Natural killer cell (primary cell): ENCODE measurements at regions not wholly inside any gene's neighbourhood (a gene's known extent, or its start where the extent isn't known, plus 50 kb on each side); places are given as distances from the start of the nearest gene placed in this dataset.

ENCODE experiments used
- ATAC-seq, 3 donors: fragments of 150-1000 bp in 2 of 3; fragments of 200-7000 bp in 1 of 3; cut with Tn5 transposase; 1 replicate in 1 of 3; 2 replicates in 2 of 3; pipeline ENCODE4 v1.10.0; 2021; ENCODE audit warnings: mild to moderate bottlenecking in 2 of 3, moderate library complexity in 2 of 3
- DNase-seq, 2 donors: peaks; one replicate each; pipeline versions ENCODE4 v3.0.0 to v3.0.0-alpha.2; 2013 to 2021; ENCODE audit warnings: mixed read lengths in 1 of 2
- H3K27ac ChIP-seq: one replicate; pipeline ENCODE4 v1.5.1; 2013; ENCODE audit warnings: mild to moderate bottlenecking, low read length
- H3K27me3 ChIP-seq: one replicate; pipeline ENCODE4 v1.6.1; 2013; ENCODE audit warnings: low read length; ENCODE audit not compliant: control insufficient read depth, insufficient read depth
- H3K36me3 ChIP-seq: one replicate; pipeline ENCODE4 v1.6.1; 2013; ENCODE audit warnings: low read length; ENCODE audit not compliant: control insufficient read depth, insufficient read depth
- H3K4me1 ChIP-seq: one replicate; pipeline ENCODE4 v1.6.1; 2013; ENCODE audit warnings: low read length; ENCODE audit not compliant: control insufficient read depth, insufficient read depth
- H3K4me3 ChIP-seq: one replicate; pipeline ENCODE4 v1.5.1; 2013; ENCODE audit warnings: low read length
- H3K9me3 ChIP-seq: one replicate; pipeline ENCODE4 v1.6.1; 2013; ENCODE audit warnings: low read length; ENCODE audit not compliant: control insufficient read depth, insufficient read depth
- H3K27ac Mint-ChIP-seq, 2 donors: one replicate each; pipeline ENCODE4 v1.8.0; 2022; ENCODE audit warnings: mild to moderate bottlenecking in 2 of 2, mixed read lengths in 2 of 2, moderate library complexity in 1 of 2
- H3K27me3 Mint-ChIP-seq, 2 donors: one replicate each; pipeline ENCODE4 v1.8.0; 2022; ENCODE audit warnings: low read depth in 2 of 2, mixed read lengths in 2 of 2
- H3K36me3 Mint-ChIP-seq: one replicate; pipeline ENCODE4 v1.8.0; 2022; ENCODE audit warnings: mixed read lengths
- H3K4me1 Mint-ChIP-seq, 2 donors: one replicate each; pipeline ENCODE4 v1.8.0; 2022; ENCODE audit warnings: mixed read lengths in 2 of 2
- H3K4me3 Mint-ChIP-seq: one replicate; pipeline ENCODE4 v1.8.0; 2022; ENCODE audit warnings: mild to moderate bottlenecking, moderate library complexity, mixed read lengths
- H3K9me3 Mint-ChIP-seq, 2 donors: one replicate each; pipeline ENCODE4 v1.8.0; 2022; ENCODE audit warnings: mixed read lengths in 2 of 2
- CTCF ChIP-seq: fragments of 200-600 bp; IDR thresholded peaks from one replicate; pipeline ENCODE4 v1.8.0; 2022; ENCODE audit warnings: antibody characterized with exemption
- WGBS: methylation state at CpG from one replicate; pipeline ENCODE4 v1.1.7; 2013; ENCODE audit warnings: missing lambda C conversion rate; ENCODE audit not compliant: insufficient coverage; 5-methylcytosine and 5-hydroxymethylcytosine counted together
- intact Hi-C: fragments of 100-400 bp; cut with micrococcal nuclease; formaldehyde crosslinking; loops from one replicate; pipeline ENCODE4 v1.14.2; 2022

- WGBS = 94% methylated on average over 6 of the region's 6 CpGs
- Histone ChIP-seq H3K27ac (no peak overlapping the region), H3K9me3 (no peaks in the 10 kb centered on the region), H3K27me3 (no peaks in the 10 kb centered on the region), H3K36me3 (no peaks in the 10 kb centered on the region), H3K4me3 (no peak overlapping the region), H3K4me1 (no peaks in the 10 kb centered on the region)
- H3K4me1 Mint-ChIP-seq = no peaks in the 10 kb centered on the region
- no peak overlapping the region for H3K27ac Mint-ChIP-seq
- H3K27me3 Mint-ChIP-seq = peaks cover 13 to 53% of the 10 kb centered on the region in 2 donors
- H3K4me3 Mint-ChIP-seq = no peak overlapping the region
- no peak for ATAC-seq
- no peaks in the 10 kb centered on the region for H3K36me3 Mint-ChIP-seq
- no peaks in the 10 kb centered on the region for H3K9me3 Mint-ChIP-seq
- intact Hi-C loops = no loop called here
- no peak for TF ChIP-seq CTCF
- DNase-seq = no peak
Measured at GRCh38 chr10:26355241-26355640, 82.9 kb upstream of the APBB1IP start.

GRCh38 chr10:26357203-26357602 lies 80.9 kb upstream of the APBB1IP start:
- no CpG with 5 or more reads among the region's 1 CpG for WGBS
- Mint-ChIP-seq H3K36me3 (no peaks in the 10 kb centered on the region), H3K9me3 (no peaks in the 10 kb centered on the region)

GRCh38 chr10:26358071-26358470 lies 80.1 kb upstream of the APBB1IP start:
- Histone ChIP-seq H3K9me3 (no peaks in the 10 kb centered on the region), H3K4me3 (no peak overlapping the region), H3K36me3 (no peaks in the 10 kb centered on the region), H3K27me3 (no peaks in the 10 kb centered on the region), H3K4me1 (no peaks in the 10 kb centered on the region), H3K27ac (no peak overlapping the region)
- WGBS = no CpG with 5 or more reads among the region's 2 CpGs
- Mint-ChIP-seq H3K9me3 (no peaks in the 10 kb centered on the region), H3K4me3 (no peak overlapping the region), H3K36me3 (no peaks in the 10 kb centered on the region), H3K4me1 (no peaks in the 10 kb centered on the region), H3K27me3 (peaks cover 13 to 56% of the 10 kb centered on the region in 2 donors), H3K27ac (no peak overlapping the region)
- no peak for TF ChIP-seq CTCF
- ATAC-seq (no peak), DNase-seq (no peak)
- intact Hi-C loops = no loop called here

More at GRCh38 chr10:26357203-26357602, 80.9 kb upstream of the APBB1IP start:
- no peaks in the 10 kb centered on the region for H3K36me3 ChIP-seq
- no peaks in the 10 kb centered on the region for H3K27me3 ChIP-seq
- no peak for TF ChIP-seq CTCF
- Mint-ChIP-seq H3K4me3 (no peak overlapping the region), H3K27me3 (peaks cover 13 to 57% of the 10 kb centered on the region in 2 donors), H3K4me1 (no peaks in the 10 kb centered on the region), H3K27ac (no peak overlapping the region)
- intact Hi-C loops = no loop called here
- H3K27ac ChIP-seq = no peak overlapping the region
- no peaks in the 10 kb centered on the region for H3K9me3 ChIP-seq
- no peaks in the 10 kb centered on the region for H3K4me1 ChIP-seq
- no peak overlapping the region for H3K4me3 ChIP-seq
- DNase-seq (no peak), ATAC-seq (no peak)

- H3K36me3 ChIP-seq = no peaks in the 10 kb centered on the region
- no peak overlapping the region for H3K4me3 Mint-ChIP-seq
- no CpG with 5 or more reads among the region's 1 CpG for WGBS
- ATAC-seq (no peak), DNase-seq (no peak)
- H3K27me3 Mint-ChIP-seq = peaks cover 10 to 43% of the 10 kb centered on the region in 2 donors
- no peaks in the 10 kb centered on the region for H3K9me3 ChIP-seq
- H3K36me3 Mint-ChIP-seq = no peaks in the 10 kb centered on the region
- H3K4me3 ChIP-seq = no peak overlapping the region
- H3K9me3 Mint-ChIP-seq = no peaks in the 10 kb centered on the region
- H3K4me1 Mint-ChIP-seq = no peaks in the 10 kb centered on the region
- intact Hi-C loops = no loop called here
- no peak overlapping the region for H3K27ac Mint-ChIP-seq
- H3K27me3 ChIP-seq = no peaks in the 10 kb centered on the region
- TF ChIP-seq CTCF = no peak
- H3K4me1 ChIP-seq = no peaks in the 10 kb centered on the region
- H3K27ac ChIP-seq = no peak overlapping the region
Measured at GRCh38 chr10:26359670-26360069, 78.5 kb upstream of the APBB1IP start.
